Transverse colon (tissue), 4 donors: ENCODE measurements at regions not wholly inside any gene's neighbourhood (a gene's known extent, or its start where the extent isn't known, plus 50 kb on each side); places are given as distances from the start of the nearest gene placed in this dataset.

ENCODE experiments used
- DNase-seq: peaks from one replicate; pipeline ENCODE4 v3.0.0-alpha.2; 2019
- H3K27ac ChIP-seq, 4 donors: fragments of 200-600 bp; sonication (generic); 2 replicates each; pipeline ENCODE4 v1.5.1; 2016 to 2018; ENCODE audit warnings: inconsistent platforms in 4 of 4
- H3K27me3 ChIP-seq: fragments of 200-600 bp; sonication (generic); 2 replicates; pipeline ENCODE4 v1.5.1; 2017; ENCODE audit warnings: inconsistent platforms
- H3K36me3 ChIP-seq, 4 donors: fragments of 200-600 bp; sonication (generic); 2 replicates each; pipeline ENCODE4 v1.5.1; 2017 to 2019; ENCODE audit warnings: inconsistent platforms in 4 of 4
- H3K4me1 ChIP-seq, 4 donors: fragments of 200-600 bp; sonication (generic); 2 replicates each; pipeline ENCODE4 v1.5.1; 2017 to 2020; ENCODE audit warnings: inconsistent platforms in 4 of 4
- H3K4me3 ChIP-seq, 4 donors: fragments of 200-600 bp; sonication (generic); 1 replicate in 1 of 4; 2 replicates in 3 of 4; pipeline versions ENCODE4 v1.5.1 to v1.6.1; 2017 to 2019; ENCODE audit warnings: inconsistent platforms in 4 of 4
- H3K9me3 ChIP-seq, 2 donors: fragments of 200-600 bp; sonication (generic); 2 replicates each; pipeline ENCODE4 v1.5.1; 2017 to 2019; ENCODE audit warnings: inconsistent platforms in 2 of 2
- EP300 ChIP-seq: sonication (generic); formaldehyde crosslinking; IDR thresholded peaks from one replicate; pipeline ENCODE4 v1.6.1; 2017; ENCODE audit warnings: antibody characterized with exemption, low read depth
- POLR2A ChIP-seq: fragments of 450-650 bp; IDR thresholded peaks from one replicate; pipeline ENCODE4 v1.6.1; 2016; ENCODE audit warnings: antibody characterized with exemption, mild to moderate bottlenecking, moderate library complexity
- POLR2AphosphoS5 ChIP-seq, 3 donors: sonication (generic); formaldehyde crosslinking; IDR thresholded peaks; one replicate each; pipeline ENCODE4 v1.6.1; 2016; ENCODE audit warnings: antibody characterized with exemption in 3 of 3
- WGBS, 2 donors: methylation state at CpG; one replicate each; pipeline ENCODE4 v1.1.5; 2018; ENCODE audit warnings: low coverage in 1 of 2; 5-methylcytosine and 5-hydroxymethylcytosine counted together
- in situ Hi-C, 4 donors: fragments of 200-750 bp; cut with MboI; loops; one replicate each; pipeline versions ENCODE4 v1.15.0 to v1.15.1; 2017; ENCODE audit warnings: low sequenced_read_pairs in 3 of 4, low pct_ligation_motif_present in 1 of 4, low pct_unique_long_range_greater_than_20kb in 1 of 4
- intact Hi-C: fragments of 100-400 bp; cut with DNase I; formaldehyde crosslinking; loops from one replicate; pipeline ENCODE4 v1.15.1; 2023; ENCODE audit warnings: low total_unique reads
- TF ChIP-seq, protein P1 (sequence below), 5 experiments: fragments of 200-600 bp in 3 of 5; fragments of 450-650 bp in 2 of 5; sonication (generic) in 3 of 5; IDR thresholded peaks; 1 replicate in 2 of 5; 2 replicates in 3 of 5; pipeline ENCODE4 v1.5.1; 2016 to 2017; ENCODE audit warnings: antibody characterized with exemption in 5 of 5, inconsistent platforms in 3 of 5, mild to moderate bottlenecking in 2 of 5, moderate library complexity in 1 of 5

DNA sequence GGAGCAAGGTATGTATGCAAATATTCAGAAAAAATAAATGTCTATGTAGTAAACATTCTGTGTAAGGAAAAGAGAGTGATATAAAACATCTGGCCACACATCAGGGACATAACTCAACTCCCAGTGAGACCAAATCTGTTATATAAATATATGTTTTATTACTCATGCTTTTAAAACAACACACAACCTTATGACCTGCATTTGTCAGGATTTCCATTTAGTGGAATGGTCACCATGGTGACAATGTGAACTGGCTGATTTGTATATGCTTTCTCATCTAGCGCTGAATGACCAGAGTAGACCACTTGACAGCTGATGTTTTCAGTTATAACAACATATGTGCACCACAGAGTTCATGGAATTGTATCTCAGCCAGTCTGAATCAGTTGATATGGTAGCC lies 551.7 kb downstream of the HTR7 start:
- in situ Hi-C loops (no loop called here), intact Hi-C loops (no loop called here)
- no peaks in the 10 kb centered on the region for H3K27me3 ChIP-seq
- 59% methylated on average over 1 of the region's 1 CpG; no CpG with 5 or more reads in 1 of the 2 donors for WGBS, 2 donors
- H3K4me1 ChIP-seq = no peaks in the 10 kb centered on the region
- TF ChIP-seq POLR2AphosphoS5 (IDR thresholded peaks at IDR 0.05) (no peak), EP300 (no peak), POLR2A (no peak)
- TF ChIP-seq, protein P1, sequence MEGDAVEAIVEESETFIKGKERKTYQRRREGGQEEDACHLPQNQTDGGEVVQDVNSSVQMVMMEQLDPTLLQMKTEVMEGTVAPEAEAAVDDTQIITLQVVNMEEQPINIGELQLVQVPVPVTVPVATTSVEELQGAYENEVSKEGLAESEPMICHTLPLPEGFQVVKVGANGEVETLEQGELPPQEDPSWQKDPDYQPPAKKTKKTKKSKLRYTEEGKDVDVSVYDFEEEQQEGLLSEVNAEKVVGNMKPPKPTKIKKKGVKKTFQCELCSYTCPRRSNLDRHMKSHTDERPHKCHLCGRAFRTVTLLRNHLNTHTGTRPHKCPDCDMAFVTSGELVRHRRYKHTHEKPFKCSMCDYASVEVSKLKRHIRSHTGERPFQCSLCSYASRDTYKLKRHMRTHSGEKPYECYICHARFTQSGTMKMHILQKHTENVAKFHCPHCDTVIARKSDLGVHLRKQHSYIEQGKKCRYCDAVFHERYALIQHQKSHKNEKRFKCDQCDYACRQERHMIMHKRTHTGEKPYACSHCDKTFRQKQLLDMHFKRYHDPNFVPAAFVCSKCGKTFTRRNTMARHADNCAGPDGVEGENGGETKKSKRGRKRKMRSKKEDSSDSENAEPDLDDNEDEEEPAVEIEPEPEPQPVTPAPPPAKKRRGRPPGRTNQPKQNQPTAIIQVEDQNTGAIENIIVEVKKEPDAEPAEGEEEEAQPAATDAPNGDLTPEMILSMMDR (IDR thresholded peaks at IDR 0.05) = no peak
- H3K9me3 ChIP-seq = no peaks in the 10 kb centered on the region
- H3K4me3 ChIP-seq = no peak overlapping the region
- no peak for DNase-seq
- H3K36me3 ChIP-seq = no peaks in the 10 kb centered on the region
- no peak overlapping the region for H3K27ac ChIP-seq

DNA sequence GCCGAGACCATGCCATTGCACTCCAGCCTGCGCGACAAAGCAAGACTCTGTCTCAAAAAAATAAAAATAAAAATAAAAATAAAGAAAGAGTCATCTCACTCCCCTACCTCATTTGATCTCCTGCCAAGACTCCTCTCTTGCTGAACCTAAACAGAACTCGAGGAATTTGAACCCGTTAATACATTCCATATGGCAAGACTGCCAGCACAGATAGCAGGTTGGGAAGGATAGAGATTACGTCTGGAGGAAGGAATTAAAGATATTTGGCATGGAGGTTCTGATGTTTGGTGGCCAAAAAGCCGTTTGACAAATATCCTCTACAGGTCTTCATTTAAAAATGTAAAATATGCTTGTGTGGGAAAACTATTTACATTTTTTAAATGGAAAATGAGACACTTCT lies 549.6 kb downstream of the HTR7 start:
- in situ Hi-C loops (no loop called here), intact Hi-C loops (no loop called here)
- WGBS, 2 donors = 71 to 75% methylated on average over 7 of the region's 7 CpGs
- Histone ChIP-seq H3K4me3 (no peak overlapping the region), H3K27ac (no peak overlapping the region), H3K9me3 (no peaks in the 10 kb centered on the region), H3K27me3 (no peaks in the 10 kb centered on the region), H3K36me3 (no peaks in the 10 kb centered on the region), H3K4me1 (no peaks in the 10 kb centered on the region)
- no peak for DNase-seq
- TF ChIP-seq, protein P1 (IDR thresholded peaks at IDR 0.05) = no peak
- TF ChIP-seq POLR2A = no peak
- TF ChIP-seq POLR2AphosphoS5 (IDR thresholded peaks at IDR 0.05) = no peak
- TF ChIP-seq EP300 = no peak

- in situ Hi-C loops = no loop called here
- H3K4me3 ChIP-seq = no peak overlapping the region
- no peak for DNase-seq
- TF ChIP-seq, protein P1 (IDR thresholded peaks at IDR 0.05) = no peak
- TF ChIP-seq POLR2AphosphoS5 (IDR thresholded peaks at IDR 0.05) (no peak), EP300 (no peak), POLR2A (no peak)
- no peak overlapping the region for H3K27ac ChIP-seq
- no peaks in the 10 kb centered on the region for H3K9me3 ChIP-seq
- intact Hi-C loops = no loop called here
- no peaks in the 10 kb centered on the region for H3K36me3 ChIP-seq
- H3K27me3 ChIP-seq = no peaks in the 10 kb centered on the region
- 57 to 73% methylated on average over 3 of the region's 3 CpGs for WGBS, 2 donors
- no peaks in the 10 kb centered on the region for H3K4me1 ChIP-seq
Observed at GRCh38 chr10:90313576-90314325, 544.1 kb downstream of the HTR7 start.

GRCh38 chr10:90314718-90315117 lies 543.1 kb downstream of the HTR7 start:
- intact Hi-C loops = no loop called here

More at GRCh38 chr10:90314718-90315117, 543.1 kb downstream of the HTR7 start:
- no peak for DNase-seq
- TF ChIP-seq, protein P1 (IDR thresholded peaks at IDR 0.05) = no peak
- no peak for TF ChIP-seq EP300
- TF ChIP-seq POLR2AphosphoS5 (IDR thresholded peaks at IDR 0.05) = no peak
- no peak for TF ChIP-seq POLR2A
- Histone ChIP-seq H3K4me1 (no peaks in the 10 kb centered on the region), H3K27ac (no peak overlapping the region), H3K9me3 (no peaks in the 10 kb centered on the region), H3K27me3 (no peaks in the 10 kb centered on the region), H3K36me3 (no peaks in the 10 kb centered on the region), H3K4me3 (no peak overlapping the region)
- in situ Hi-C loops = no loop called here
- 68 to 73% methylated on average over 1 of the region's 1 CpG for WGBS, 2 donors
